Loucy (cell line): ENCODE measurements at regions not wholly inside any gene's neighbourhood (a gene's known extent, or its start where the extent isn't known, plus 50 kb on each side); places are given as distances from the start of the nearest gene placed in this dataset.

Experiments
- H2AFZ ChIP-seq: fragments of 200-600 bp; sonication (generic); 2 replicates; pipeline ENCODE4 v1.6.0; 2016; ENCODE audit warnings: antibody characterized with exemption, mild to moderate bottlenecking, low read length, moderate library complexity
- H3F3A ChIP-seq: fragments of 200-600 bp; 2 replicates; pipeline ENCODE4 v1.6.0; 2016; ENCODE audit warnings: antibody characterized with exemption, low read depth, mild to moderate bottlenecking
- H3K27me3 ChIP-seq: fragments of 200-600 bp; sonication (generic); 2 replicates; pipeline ENCODE4 v1.6.1; 2014; ENCODE audit warnings: low read length, mild to moderate bottlenecking; ENCODE audit not compliant: insufficient read depth, poor library complexity, severe bottlenecking
- H3K36me3 ChIP-seq: fragments of 200-600 bp; sonication (generic); 2 replicates; pipeline ENCODE4 v1.6.1; 2016; ENCODE audit warnings: low read length; ENCODE audit not compliant: insufficient read depth
- H3K4me1 ChIP-seq: fragments of 200-600 bp; sonication (generic); 2 replicates; pipeline ENCODE4 v1.5.1; 2014; ENCODE audit warnings: low read length, mild to moderate bottlenecking; ENCODE audit not compliant: insufficient read depth, poor library complexity, severe bottlenecking
- H3K4me2 ChIP-seq: fragments of 200-600 bp; sonication (generic); 2 replicates; pipeline ENCODE4 v1.6.0; 2014; ENCODE audit warnings: antibody characterized with exemption, low read length, low read depth, mild to moderate bottlenecking; ENCODE audit not compliant: poor library complexity, severe bottlenecking
- H3K4me3 ChIP-seq: fragments of 200-600 bp; sonication (generic); 2 replicates; pipeline ENCODE4 v1.5.1; 2014; ENCODE audit warnings: low read length, mild to moderate bottlenecking, mixed read lengths; ENCODE audit not compliant: poor library complexity, severe bottlenecking
- H3K79me2 ChIP-seq: fragments of 200-600 bp; sonication (generic); 2 replicates; pipeline ENCODE4 v1.6.1; 2014; ENCODE audit warnings: low read length; ENCODE audit not compliant: insufficient read depth
- H3K9ac ChIP-seq: fragments of 200-600 bp; sonication (generic); 2 replicates; pipeline ENCODE4 v1.6.0; 2014; ENCODE audit warnings: mild to moderate bottlenecking, low read depth, low read length, moderate library complexity; ENCODE audit not compliant: poor library complexity, severe bottlenecking
- H3K9me2 ChIP-seq: fragments of 200-600 bp; sonication (generic); replicated peaks from 2 replicates; pipeline ENCODE4 v1.6.1; 2016; ENCODE audit warnings: low read depth, low read length, mixed read lengths
- H3K9me3 ChIP-seq: fragments of 200-600 bp; sonication (generic); 2 replicates; pipeline ENCODE4 v1.6.1; 2014; ENCODE audit warnings: mild to moderate bottlenecking, antibody characterized with exemption, low read length, low read depth; ENCODE audit not compliant: insufficient read depth
- H4K20me1 ChIP-seq: fragments of 200-600 bp; sonication (generic); 2 replicates; pipeline ENCODE4 v1.6.0; 2014; ENCODE audit warnings: antibody characterized with exemption, low read length, mild to moderate bottlenecking; ENCODE audit not compliant: insufficient read depth, poor library complexity, severe bottlenecking
- EZH2phosphoT487 ChIP-seq: fragments of 200-600 bp; IDR thresholded peaks from 2 replicates; pipeline ENCODE4 v1.6.1; 2018; ENCODE audit warnings: antibody characterized with exemption, mild to moderate bottlenecking, moderate library complexity, borderline replicate concordance
- TF ChIP-seq, protein P1 (sequence below): fragments of 200-600 bp; sonication (generic); conservative IDR thresholded peaks from 2 replicates; pipeline ENCODE4 v1.5.1; 2014; ENCODE audit warnings: mild to moderate bottlenecking, antibody characterized with exemption, low read length

DNA sequence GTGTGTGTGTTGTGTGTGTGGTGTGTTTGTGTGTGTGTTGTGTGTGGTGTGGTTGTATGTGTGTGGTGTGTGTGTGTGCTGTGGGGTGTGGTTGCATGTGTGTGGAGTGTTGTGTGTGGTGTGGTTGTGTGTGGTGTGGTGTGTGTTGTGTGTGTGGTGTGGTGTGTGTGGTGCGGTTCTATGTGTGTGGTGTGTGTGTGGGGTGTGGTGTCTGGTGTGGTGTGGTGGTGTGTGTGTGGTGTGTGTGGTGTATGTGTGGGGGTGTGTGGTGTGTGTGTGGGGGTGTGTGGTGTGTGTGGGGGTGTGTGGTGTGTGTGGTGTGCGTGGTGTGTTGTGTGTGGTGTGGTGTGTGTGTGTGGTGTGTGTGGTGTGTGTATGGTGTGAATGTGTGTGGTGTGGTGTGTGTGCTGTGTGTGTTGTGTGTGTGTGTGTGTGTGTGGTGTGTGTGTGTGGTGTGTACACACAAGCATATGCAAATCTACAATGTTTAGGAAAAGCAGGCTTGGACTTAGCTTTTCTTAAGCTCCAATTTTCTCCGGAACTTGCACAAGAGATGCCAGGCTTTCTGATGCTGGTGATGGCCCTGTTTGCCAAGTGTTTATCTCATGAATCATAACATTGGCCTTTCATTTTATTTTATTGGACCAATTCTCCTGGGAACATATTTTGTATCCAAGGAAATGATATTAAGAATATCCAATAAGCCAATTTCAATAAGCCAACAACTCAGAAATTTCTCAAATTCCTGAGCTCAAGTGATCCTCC, 148.7 kb downstream of the SPATA18 start:
- Histone ChIP-seq H3K4me2 (no peak overlapping the region), H3K9me2 (no peaks in the 10 kb centered on the region), H3F3A (no peaks in the 10 kb centered on the region), H3K4me1 (no peaks in the 10 kb centered on the region), H2AFZ (no peak overlapping the region), H4K20me1 (no peaks in the 10 kb centered on the region), H3K9ac (no peak overlapping the region), H3K36me3 (no peaks in the 10 kb centered on the region), H3K79me2 (no peaks in the 10 kb centered on the region), H3K9me3 (no peaks in the 10 kb centered on the region), H3K4me3 (no peak overlapping the region), H3K27me3 (no peaks in the 10 kb centered on the region)
- TF ChIP-seq EZH2phosphoT487 = no peak
- TF ChIP-seq, protein P1, sequence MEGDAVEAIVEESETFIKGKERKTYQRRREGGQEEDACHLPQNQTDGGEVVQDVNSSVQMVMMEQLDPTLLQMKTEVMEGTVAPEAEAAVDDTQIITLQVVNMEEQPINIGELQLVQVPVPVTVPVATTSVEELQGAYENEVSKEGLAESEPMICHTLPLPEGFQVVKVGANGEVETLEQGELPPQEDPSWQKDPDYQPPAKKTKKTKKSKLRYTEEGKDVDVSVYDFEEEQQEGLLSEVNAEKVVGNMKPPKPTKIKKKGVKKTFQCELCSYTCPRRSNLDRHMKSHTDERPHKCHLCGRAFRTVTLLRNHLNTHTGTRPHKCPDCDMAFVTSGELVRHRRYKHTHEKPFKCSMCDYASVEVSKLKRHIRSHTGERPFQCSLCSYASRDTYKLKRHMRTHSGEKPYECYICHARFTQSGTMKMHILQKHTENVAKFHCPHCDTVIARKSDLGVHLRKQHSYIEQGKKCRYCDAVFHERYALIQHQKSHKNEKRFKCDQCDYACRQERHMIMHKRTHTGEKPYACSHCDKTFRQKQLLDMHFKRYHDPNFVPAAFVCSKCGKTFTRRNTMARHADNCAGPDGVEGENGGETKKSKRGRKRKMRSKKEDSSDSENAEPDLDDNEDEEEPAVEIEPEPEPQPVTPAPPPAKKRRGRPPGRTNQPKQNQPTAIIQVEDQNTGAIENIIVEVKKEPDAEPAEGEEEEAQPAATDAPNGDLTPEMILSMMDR = no peak

- Histone ChIP-seq H3K9ac (no peak overlapping the region), H2AFZ (no peak overlapping the region), H3K4me2 (no peak overlapping the region), H3K36me3 (no peaks in the 10 kb centered on the region), H4K20me1 (no peaks in the 10 kb centered on the region), H3K27me3 (no peaks in the 10 kb centered on the region), H3K9me3 (no peaks in the 10 kb centered on the region), H3K4me1 (no peaks in the 10 kb centered on the region), H3K4me3 (no peak overlapping the region), H3K9me2 (no peaks in the 10 kb centered on the region), H3F3A (no peaks in the 10 kb centered on the region), H3K79me2 (no peaks in the 10 kb centered on the region)
- TF ChIP-seq, protein P1 = no peak
- no peak for TF ChIP-seq EZH2phosphoT487
Measured at GRCh38 chr4:52200339-52200725, 149.2 kb downstream of the SPATA18 start.

DNA sequence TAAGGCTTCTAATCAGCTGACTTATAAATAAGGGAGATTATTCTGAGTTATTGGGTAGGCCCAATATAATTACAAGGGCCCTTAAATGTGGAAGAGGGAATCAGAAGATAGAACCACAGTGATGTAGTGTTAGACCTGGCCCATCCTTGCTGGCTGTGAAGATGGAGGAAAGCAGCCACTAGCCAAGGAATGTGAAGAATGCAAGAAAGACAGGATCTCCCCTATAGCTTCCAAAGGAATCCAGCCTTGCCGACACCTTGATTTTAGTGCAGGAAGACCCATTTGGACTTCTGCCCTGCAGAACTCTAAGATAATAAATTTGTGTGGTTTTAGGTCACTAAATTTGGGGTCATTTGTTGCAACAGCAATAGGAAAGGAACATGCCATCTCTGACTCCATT, 150.6 kb downstream of the SPATA18 start:
- no peak overlapping the region for H3K4me3 ChIP-seq
- H3K27me3 ChIP-seq = no peaks in the 10 kb centered on the region
- H3K79me2 ChIP-seq = no peaks in the 10 kb centered on the region
- TF ChIP-seq, protein P1 = no peak
- TF ChIP-seq EZH2phosphoT487 = no peak
- no peaks in the 10 kb centered on the region for H3K9me2 ChIP-seq
- H3F3A ChIP-seq = no peaks in the 10 kb centered on the region
- H3K4me1 ChIP-seq = no peaks in the 10 kb centered on the region
- H3K9ac ChIP-seq = no peak overlapping the region
- no peaks in the 10 kb centered on the region for H3K9me3 ChIP-seq
- H2AFZ ChIP-seq = no peak overlapping the region
- no peaks in the 10 kb centered on the region for H4K20me1 ChIP-seq
- H3K36me3 ChIP-seq = no peaks in the 10 kb centered on the region
- no peak overlapping the region for H3K4me2 ChIP-seq
